Naive thymus-derived CD4-positive, alpha-beta T cell (primary cell): ENCODE measurements at regions not wholly inside any gene's neighbourhood (a gene's known extent, or its start where the extent isn't known, plus 50 kb on each side); places are given as distances from the start of the nearest gene placed in this dataset.

Source experiments
- ATAC-seq: fragments of 150-1000 bp; cut with Tn5 transposase; 2 replicates; pipeline ENCODE4 v1.10.0; 2021; ENCODE audit warnings: mild to moderate bottlenecking, moderate library complexity
- CTCF ChIA-PET: fragments of 350-600 bp; sonication (Branson Sonifier 250); formaldehyde crosslinking; loops from one replicate; lab custom pipeline; 2021; ENCODE audit warnings: antibody characterized with exemption; lab: Charles Lee
- POLR2A ChIA-PET: fragments of 350-600 bp; sonication (Branson Sonifier 250); formaldehyde crosslinking; loops from one replicate; lab custom pipeline; 2021; ENCODE audit warnings: antibody characterized with exemption, inconsistent platforms; lab: Charles Lee
- DNase-seq, 9 donors: peaks; one replicate each; pipeline versions ENCODE4 v3.0.0 to v3.0.0-alpha.2; 2020 to 2022; ENCODE audit warnings: mixed read lengths in 1 of 9
- H3K27ac ChIP-seq: one replicate; pipeline ENCODE4 v1.7.0; 2013; ENCODE audit warnings: mild to moderate bottlenecking, low read depth, low read length, moderate library complexity
- H3K27me3 ChIP-seq, 2 donors: one replicate each; pipeline ENCODE4 v1.7.0; 2013; ENCODE audit warnings: low read length in 2 of 2, mild to moderate bottlenecking in 2 of 2, moderate library complexity in 2 of 2; ENCODE audit not compliant: control insufficient read depth in 2 of 2, insufficient read depth in 2 of 2
- H3K36me3 ChIP-seq, 3 experiments: 1 replicate in 2 of 3; 2 replicates in 1 of 3; pipeline ENCODE4 v1.7.0; 2013; ENCODE audit warnings: low read length in 3 of 3, mild to moderate bottlenecking in 3 of 3, moderate library complexity in 1 of 3; ENCODE audit not compliant: insufficient read depth in 3 of 3, control insufficient read depth in 2 of 3
- H3K4me1 ChIP-seq, 2 donors: one replicate each; pipeline ENCODE4 v1.7.0; 2013; ENCODE audit warnings: low read length in 2 of 2, mild to moderate bottlenecking in 2 of 2, moderate library complexity in 1 of 2; ENCODE audit not compliant: control insufficient read depth in 2 of 2, insufficient read depth in 2 of 2
- H3K4me3 ChIP-seq: 2 replicates; pipeline ENCODE4 v1.7.0; 2013; ENCODE audit warnings: mild to moderate bottlenecking, low read length
- H3K9me3 ChIP-seq, 3 experiments: 1 replicate in 2 of 3; 2 replicates in 1 of 3; pipeline ENCODE4 v1.7.0; 2013; ENCODE audit warnings: low read length in 3 of 3; ENCODE audit not compliant: control insufficient read depth in 2 of 3
- H3K27ac Mint-ChIP-seq, 9 donors: one replicate each; pipeline ENCODE4 v1.8.0; 2020 to 2022; ENCODE audit warnings: mixed read lengths in 9 of 9, mild to moderate bottlenecking in 8 of 9, moderate library complexity in 5 of 9, inconsistent platforms in 2 of 9
- H3K27me3 Mint-ChIP-seq, 5 donors: one replicate each; pipeline ENCODE4 v1.8.0; 2021 to 2022; ENCODE audit warnings: mixed read lengths in 5 of 5, mild to moderate bottlenecking in 1 of 5
- H3K36me3 Mint-ChIP-seq, 5 donors: one replicate each; pipeline ENCODE4 v1.8.0; 2020 to 2022; ENCODE audit warnings: mixed read lengths in 5 of 5, mild to moderate bottlenecking in 3 of 5, inconsistent platforms in 1 of 5
- H3K4me1 Mint-ChIP-seq, 7 donors: one replicate each; pipeline ENCODE4 v1.8.0; 2020 to 2022; ENCODE audit warnings: mixed read lengths in 7 of 7, mild to moderate bottlenecking in 3 of 7, inconsistent platforms in 1 of 7
- H3K4me3 Mint-ChIP-seq, 10 donors: one replicate each; pipeline ENCODE4 v1.8.0; 2020 to 2022; ENCODE audit warnings: mild to moderate bottlenecking in 10 of 10, mixed read lengths in 10 of 10, moderate library complexity in 6 of 10, inconsistent platforms in 2 of 10
- H3K9me3 Mint-ChIP-seq, 11 donors: one replicate each; pipeline ENCODE4 v1.8.0; 2020 to 2022; ENCODE audit warnings: mixed read lengths in 11 of 11, mild to moderate bottlenecking in 4 of 11, inconsistent platforms in 1 of 11, moderate library complexity in 1 of 11
- intact Hi-C, 2 donors: fragments of 100-400 bp; cut with micrococcal nuclease; formaldehyde crosslinking; loops; one replicate each; pipeline ENCODE4 v1.15.1; 2023

GRCh38 chr11:45472716-45473317 is 186.7 kb upstream of the SYT13 start:
- POLR2A ChIA-PET, result no interaction called here
- Mint-ChIP-seq H3K4me1 (no peaks in the 10 kb centered on the region), H3K4me3 (no peak overlapping the region), H3K27ac (no peak overlapping the region), H3K36me3 (no peaks in the 10 kb centered on the region), H3K9me3 (peaks cover 0 to 2% (median 0%) of the 10 kb centered on the region in 11 donors), H3K27me3 (peaks cover 0 to 14% (median 7%) of the 10 kb centered on the region in 5 donors)
- CTCF ChIA-PET, result no interaction called here
- H3K36me3 ChIP-seq, result no peaks in the 10 kb centered on the region
- H3K4me1 ChIP-seq, result no peaks in the 10 kb centered on the region
- DNase-seq (no peak), ATAC-seq (no peak)
- no peak overlapping the region for H3K27ac ChIP-seq
- H3K4me3 ChIP-seq, result no peak overlapping the region
- H3K27me3 ChIP-seq, result no peaks in the 10 kb centered on the region
- H3K9me3 ChIP-seq, result no peaks in the 10 kb centered on the region
- intact Hi-C loops, result no loop called here

- Histone ChIP-seq H3K27ac (no peak overlapping the region), H3K9me3 (no peaks in the 10 kb centered on the region), H3K27me3 (no peaks in the 10 kb centered on the region), H3K36me3 (no peaks in the 10 kb centered on the region), H3K4me1 (no peaks in the 10 kb centered on the region), H3K4me3 (no peak overlapping the region)
- no peak for ATAC-seq
- H3K4me3 Mint-ChIP-seq, result no peak overlapping the region
- intact Hi-C loops, result no loop called here
- H3K27ac Mint-ChIP-seq, result no peak overlapping the region
- H3K36me3 Mint-ChIP-seq, result no peaks in the 10 kb centered on the region
- peaks cover 0 to 13% (median 4%) of the 10 kb centered on the region in 5 donors for H3K27me3 Mint-ChIP-seq
- ChIA-PET CTCF (no interaction called here), POLR2A (no interaction called here)
- peaks cover 0 to 2% (median 0%) of the 10 kb centered on the region in 11 donors for H3K9me3 Mint-ChIP-seq
- DNase-seq, result no peak
- H3K4me1 Mint-ChIP-seq, result no peaks in the 10 kb centered on the region
These were observed 185.1 kb upstream of the SYT13 start for GRCh38 chr11:45471266-45471665.

GRCh38 chr11:45470794-45471167 is 184.6 kb upstream of the SYT13 start:
- DNase-seq, result no peak
- ATAC-seq, result no peak
- CTCF ChIA-PET, result no interaction called here
- Histone ChIP-seq H3K4me3 (no peak overlapping the region), H3K9me3 (no peaks in the 10 kb centered on the region), H3K4me1 (no peaks in the 10 kb centered on the region), H3K36me3 (no peaks in the 10 kb centered on the region), H3K27me3 (no peaks in the 10 kb centered on the region), H3K27ac (no peak overlapping the region)
- Mint-ChIP-seq H3K27ac (no peak overlapping the region), H3K4me1 (no peaks in the 10 kb centered on the region), H3K9me3 (peaks cover 0 to 2% (median 0%) of the 10 kb centered on the region in 11 donors), H3K36me3 (no peaks in the 10 kb centered on the region), H3K4me3 (no peak overlapping the region), H3K27me3 (peaks cover 0 to 11% (median 4%) of the 10 kb centered on the region in 5 donors)
- intact Hi-C loops, result no loop called here
- POLR2A ChIA-PET, result no interaction called here

GRCh38 chr11:45470151-45470793 is 184.1 kb upstream of the SYT13 start:
- DNase-seq, result no peak
- intact Hi-C loops, result no loop called here
- Mint-ChIP-seq H3K27ac (no peak overlapping the region), H3K4me3 (no peak overlapping the region), H3K36me3 (no peaks in the 10 kb centered on the region), H3K4me1 (no peaks in the 10 kb centered on the region), H3K27me3 (peaks cover 0 to 11% (median 4%) of the 10 kb centered on the region in 5 donors), H3K9me3 (peaks cover 0 to 4% (median 0%) of the 10 kb centered on the region in 11 donors)
- CTCF ChIA-PET, result no interaction called here
- no peaks in the 10 kb centered on the region for H3K27me3 ChIP-seq
- H3K36me3 ChIP-seq, result no peaks in the 10 kb centered on the region
- no peaks in the 10 kb centered on the region for H3K4me1 ChIP-seq
- no peak overlapping the region for H3K4me3 ChIP-seq
- POLR2A ChIA-PET, result no interaction called here
- ATAC-seq, result no peak
- no peak overlapping the region for H3K27ac ChIP-seq
- no peaks in the 10 kb centered on the region for H3K9me3 ChIP-seq

GRCh38 chr11:45468267-45468856 is 182.2 kb upstream of the SYT13 start:
- Histone ChIP-seq H3K27me3 (no peaks in the 10 kb centered on the region), H3K4me3 (no peak overlapping the region), H3K4me1 (no peaks in the 10 kb centered on the region), H3K27ac (no peak overlapping the region), H3K9me3 (no peaks in the 10 kb centered on the region), H3K36me3 (no peaks in the 10 kb centered on the region)
- Mint-ChIP-seq H3K36me3 (no peaks in the 10 kb centered on the region), H3K4me3 (no peak overlapping the region), H3K4me1 (no peaks in the 10 kb centered on the region), H3K27ac (no peak overlapping the region), H3K9me3 (peaks cover 0 to 2% (median 0%) of the 10 kb centered on the region in 11 donors), H3K27me3 (peaks cover 0 to 7% (median 2%) of the 10 kb centered on the region in 5 donors)
- ChIA-PET CTCF (interaction anchor here (0.7 kb wide), 1 partner anchor 637 kb away, joined by 3 read pairs; no protein-coding TSS in a partner anchor), POLR2A (no interaction called here)
- ATAC-seq (no peak), DNase-seq (no peak)
- intact Hi-C loops, result no loop called here

- Mint-ChIP-seq H3K27me3 (peaks cover 0 to 9% (median 5%) of the 10 kb centered on the region in 5 donors), H3K4me1 (no peaks in the 10 kb centered on the region), H3K27ac (no peak overlapping the region), H3K9me3 (peaks cover 0 to 2% (median 0%) of the 10 kb centered on the region in 11 donors), H3K4me3 (no peak overlapping the region), H3K36me3 (no peaks in the 10 kb centered on the region)
- no peak overlapping the region for H3K4me3 ChIP-seq
- no peaks in the 10 kb centered on the region for H3K9me3 ChIP-seq
- POLR2A ChIA-PET, result no interaction called here
- intact Hi-C loops, result no loop called here
- ATAC-seq (no peak), DNase-seq (no peak)
- H3K36me3 ChIP-seq, result no peaks in the 10 kb centered on the region
- CTCF ChIA-PET, result no interaction called here
- H3K27ac ChIP-seq, result no peak overlapping the region
- H3K4me1 ChIP-seq, result no peaks in the 10 kb centered on the region
- H3K27me3 ChIP-seq, result no peaks in the 10 kb centered on the region
These were observed 177.4 kb upstream of the SYT13 start for GRCh38 chr11:45463541-45463940.
